Type B pancreatic cell (in vitro differentiated cells): ENCODE measurements at regions not wholly inside any gene's neighbourhood (a gene's known extent, or its start where the extent isn't known, plus 50 kb on each side); places are given as distances from the start of the nearest gene placed in this dataset.

Source experiments
- DNase-seq: peaks from one replicate; pipeline ENCODE4 v3.0.0; 2021; ENCODE audit warnings: mixed read lengths; ENCODE audit not compliant: unreplicated experiment; ENCODE audit errors: extremely low spot score
- H3K27ac Mint-ChIP-seq: 2 replicates; pipeline ENCODE4 v1.8.0; 2021; ENCODE audit warnings: mild to moderate bottlenecking, mixed read lengths
- H3K27me3 Mint-ChIP-seq: 2 replicates; pipeline ENCODE4 v1.8.0; 2021; ENCODE audit warnings: mixed read lengths
- H3K36me3 Mint-ChIP-seq: 2 replicates; pipeline ENCODE4 v1.8.0; 2021; ENCODE audit warnings: mixed read lengths
- H3K4me1 Mint-ChIP-seq: one replicate; pipeline ENCODE4 v1.8.0; 2021; ENCODE audit warnings: mixed read lengths; ENCODE audit not compliant: unreplicated experiment
- H3K4me3 Mint-ChIP-seq: 2 replicates; pipeline ENCODE4 v1.8.0; 2021; ENCODE audit warnings: mild to moderate bottlenecking, mixed read lengths
- H3K9me3 Mint-ChIP-seq: 2 replicates; pipeline ENCODE4 v1.8.0; 2021; ENCODE audit warnings: mixed read lengths
- CTCF ChIP-seq: fragments of 200-600 bp; sonication (generic); conservative IDR thresholded peaks from 2 replicates; pipeline ENCODE4 v1.5.0; 2021; ENCODE audit warnings: antibody characterized with exemption, mild to moderate bottlenecking

DNA sequence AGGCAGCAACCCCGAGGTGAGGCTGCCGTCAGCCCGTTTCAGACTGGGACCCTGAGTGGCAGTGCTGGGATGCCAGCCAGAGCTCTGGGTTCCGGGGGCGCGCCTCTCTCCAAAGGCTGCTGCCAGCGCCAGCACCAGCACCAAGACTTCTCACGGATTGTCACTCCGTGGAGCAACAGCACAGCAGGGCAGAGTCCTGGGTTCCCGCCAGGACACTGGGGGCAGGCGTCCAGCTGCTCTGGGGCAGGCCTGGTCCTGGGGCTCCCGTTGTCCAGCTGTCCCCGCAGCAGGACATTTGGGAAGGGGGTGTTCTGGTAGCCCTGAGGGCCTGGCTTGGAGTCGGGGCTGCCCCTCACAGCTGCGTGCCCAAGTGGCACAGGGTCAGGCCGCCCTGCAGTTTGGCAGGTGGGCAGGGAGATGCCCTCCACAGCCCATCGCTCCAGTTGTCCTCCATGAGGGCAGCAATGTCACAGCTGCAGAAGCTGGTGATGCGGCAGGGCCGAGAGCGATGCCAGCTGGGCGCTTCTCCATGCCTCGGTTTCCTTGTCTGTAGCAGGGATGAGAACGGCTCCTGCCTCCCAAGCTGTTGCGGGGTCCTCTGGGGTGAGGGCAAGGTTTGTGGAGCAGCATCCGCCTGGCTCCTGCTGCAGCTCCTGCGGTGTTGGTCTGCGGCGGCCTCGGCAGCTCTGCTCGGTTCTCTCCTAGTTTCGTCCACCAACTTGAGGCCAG lies 137.3 kb upstream of the CIBAR2 start:
- TF ChIP-seq CTCF: no peak
- H3K27me3 Mint-ChIP-seq: peaks cover 9% of the 10 kb centered on the region
- no peak overlapping the region for H3K4me3 Mint-ChIP-seq
- H3K27ac Mint-ChIP-seq: no peak overlapping the region
- peaks cover 22% of the 10 kb centered on the region for H3K4me1 Mint-ChIP-seq
- no peak for DNase-seq
- no peaks in the 10 kb centered on the region for H3K36me3 Mint-ChIP-seq
- H3K9me3 Mint-ChIP-seq: no peaks in the 10 kb centered on the region

GRCh38 chr16:85250147-85250463 lies 137.8 kb upstream of the CIBAR2 start:
- H3K27ac Mint-ChIP-seq: no peak overlapping the region
- H3K9me3 Mint-ChIP-seq: no peaks in the 10 kb centered on the region
- peaks cover 22% of the 10 kb centered on the region for H3K4me1 Mint-ChIP-seq
- TF ChIP-seq CTCF: no peak
- no peaks in the 10 kb centered on the region for H3K36me3 Mint-ChIP-seq
- H3K27me3 Mint-ChIP-seq: peaks cover 9% of the 10 kb centered on the region
- H3K4me3 Mint-ChIP-seq: no peak overlapping the region
- no peak for DNase-seq

DNA sequence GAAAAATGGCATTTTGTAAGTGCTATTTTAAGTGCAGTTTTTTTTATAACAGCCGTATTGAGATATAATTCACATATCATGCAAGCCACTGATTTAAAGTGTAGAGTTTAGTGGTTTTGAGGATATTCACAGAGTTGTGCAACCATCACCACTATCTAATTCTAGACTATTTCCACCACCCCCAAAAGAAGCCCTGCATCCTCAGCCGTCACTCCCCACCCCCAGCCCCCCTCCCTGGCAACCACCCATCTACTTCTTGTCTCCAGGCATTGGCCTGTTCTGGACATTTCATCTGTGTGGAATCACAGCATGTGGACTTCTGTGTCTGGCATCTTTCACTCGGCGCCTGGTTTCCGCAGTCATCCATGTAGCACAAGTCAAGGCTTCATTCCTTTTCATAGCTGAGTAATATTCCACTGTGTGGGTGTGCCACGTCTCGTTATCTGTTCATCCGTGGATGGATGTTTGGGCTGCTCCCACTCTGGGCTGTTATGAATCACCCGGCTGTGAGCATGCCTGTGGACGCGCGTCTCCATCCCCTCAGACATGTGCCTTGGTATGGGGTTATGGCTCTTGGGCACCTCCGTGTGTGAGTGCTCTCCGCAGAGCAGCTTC lies 138.4 kb upstream of the CIBAR2 start:
- no peaks in the 10 kb centered on the region for H3K9me3 Mint-ChIP-seq
- H3K36me3 Mint-ChIP-seq: no peaks in the 10 kb centered on the region
- DNase-seq: no peak
- no peak overlapping the region for H3K4me3 Mint-ChIP-seq
- no peak for TF ChIP-seq CTCF
- no peak overlapping the region for H3K27ac Mint-ChIP-seq
- H3K27me3 Mint-ChIP-seq: peaks cover 5% of the 10 kb centered on the region
- peaks cover 16% of the 10 kb centered on the region for H3K4me1 Mint-ChIP-seq

DNA sequence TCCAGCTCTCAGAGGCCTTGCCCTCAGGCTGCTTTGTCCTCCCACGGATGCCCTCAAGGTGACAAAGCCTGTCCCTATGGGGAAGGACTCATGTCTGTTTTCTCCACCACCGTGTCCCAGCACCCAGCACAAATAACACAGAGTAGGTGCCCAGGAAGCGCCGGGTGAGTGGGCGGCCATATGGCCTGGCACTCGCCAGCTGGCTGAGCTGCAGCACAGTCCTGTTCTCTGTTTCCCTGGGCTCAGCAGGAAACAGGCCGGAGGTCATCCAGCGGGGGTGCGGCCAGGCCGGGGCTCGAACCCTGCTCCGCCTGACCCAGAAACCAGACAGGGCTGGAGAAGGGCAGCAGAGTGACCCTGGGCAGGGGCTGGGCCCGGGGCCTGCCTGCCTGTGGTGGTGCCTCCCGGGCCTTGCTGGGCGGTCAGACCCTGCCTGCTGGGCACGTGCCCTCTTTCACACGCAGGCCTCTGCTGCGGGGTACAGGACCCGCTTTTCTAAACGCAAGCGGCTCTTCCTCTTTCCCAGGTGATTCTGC lies 139.0 kb upstream of the CIBAR2 start:
- Mint-ChIP-seq H3K4me3 (no peak overlapping the region), H3K27ac (peak overlapping the region; percentile 39)
- no peak for DNase-seq

GRCh38 chr16:85252014-85252413 lies 139.7 kb upstream of the CIBAR2 start:
- Mint-ChIP-seq H3K36me3 (no peaks in the 10 kb centered on the region), H3K4me3 (no peak overlapping the region), H3K27me3 (peaks cover 4% of the 10 kb centered on the region), H3K27ac (no peak overlapping the region), H3K4me1 (peaks cover 17% of the 10 kb centered on the region), H3K9me3 (no peaks in the 10 kb centered on the region)
- no peak for DNase-seq
- no peak for TF ChIP-seq CTCF

More for the DNA sequence above, 139.0 kb upstream of the CIBAR2 start:
- H3K4me1 Mint-ChIP-seq: peaks cover 13% of the 10 kb centered on the region
- H3K36me3 Mint-ChIP-seq: no peaks in the 10 kb centered on the region
- peaks cover 4% of the 10 kb centered on the region for H3K27me3 Mint-ChIP-seq
- no peak for TF ChIP-seq CTCF
- no peaks in the 10 kb centered on the region for H3K9me3 Mint-ChIP-seq
